NT2/D1 (cell line): ENCODE measurements at regions not wholly inside any gene's neighbourhood (a gene's known extent, or its start where the extent isn't known, plus 50 kb on each side); places are given as distances from the start of the nearest gene placed in this dataset.
A peak's percentile ranks its signal among the peaks of the same experiment; 100 is the strongest.
"Not testable (repeated sequence)": the region's sequence is repeated elsewhere in the genome, so short reads cannot be mapped to it uniquely, and the experiment has no call there.

Experiments
- DNase-seq: peaks from one replicate; pipeline ENCODE4 v3.0.0-alpha.2; 2011; ENCODE audit warnings: low read depth, low spot score
- H3K27me3 ChIP-seq: 2 replicates; pipeline ENCODE4 v1.6.0; 2011; ENCODE audit warnings: mild to moderate bottlenecking; ENCODE audit not compliant: insufficient read length, insufficient read depth
- H3K36me3 ChIP-seq: 2 replicates; pipeline ENCODE4 v1.6.1; 2011; ENCODE audit warnings: mild to moderate bottlenecking, low read length, mixed read lengths; ENCODE audit not compliant: insufficient read depth, insufficient read length
- H3K4me1 ChIP-seq: 2 replicates; pipeline ENCODE4 v1.5.1; 2011; ENCODE audit not compliant: insufficient read depth, insufficient read length
- H3K4me3 ChIP-seq: 2 replicates; pipeline ENCODE4 v1.5.1; 2011; ENCODE audit warnings: low read depth; ENCODE audit not compliant: insufficient read length
- H3K9ac ChIP-seq: 2 replicates; pipeline ENCODE4 v1.6.0; 2011; ENCODE audit warnings: low read depth; ENCODE audit not compliant: insufficient read length
- H3K9me3 ChIP-seq: 2 replicates; pipeline ENCODE4 v1.5.1; 2011; ENCODE audit warnings: mild to moderate bottlenecking, low read length; ENCODE audit not compliant: insufficient read depth
- SUZ12 ChIP-seq: IDR thresholded peaks from 2 replicates; pipeline ENCODE4 v1.6.1; 2011; ENCODE audit not compliant: insufficient read length, insufficient read depth; ENCODE audit errors: extremely low read depth
- YY1 ChIP-seq: IDR thresholded peaks from 2 replicates; pipeline ENCODE4 v1.6.1; 2011; ENCODE audit not compliant: insufficient read length, insufficient read depth
- ZNF274 ChIP-seq: IDR thresholded peaks from 2 replicates; pipeline ENCODE4 v1.6.1; 2011; ENCODE audit warnings: mild to moderate bottlenecking, low read depth, low read length

- H3K9ac ChIP-seq = peak overlapping the region; percentile 98
- not testable (repeated sequence) for DNase-seq, H3K9me3 ChIP-seq, H3K27me3 ChIP-seq
- H3K36me3 ChIP-seq = peaks cover 31% of the 10 kb centered on the region
- H3K4me1 ChIP-seq = peaks cover 13% of the 10 kb centered on the region
- H3K4me3 ChIP-seq = peak overlapping the region; percentile 96
Observed at GRCh38 chr16:21519361-21520133, 79.8 kb upstream of the METTL9 start.

GRCh38 chr16:21520134-21521047, 79.0 kb upstream of the METTL9 start:
- Histone ChIP-seq H3K4me1 (peaks cover 16% of the 10 kb centered on the region), H3K9ac (peak overlapping the region; percentile 98), H3K36me3 (peaks cover 25% of the 10 kb centered on the region), H3K4me3 (peak overlapping the region; percentile 84)
- DNase-seq = peak; percentile 99
- not testable (repeated sequence) for H3K27me3 ChIP-seq, H3K9me3 ChIP-seq

- H3K9ac ChIP-seq = peak overlapping the region; percentile 90
- peaks cover 20% of the 10 kb centered on the region for H3K36me3 ChIP-seq
- not testable (repeated sequence) for DNase-seq, H3K27me3 ChIP-seq, H3K9me3 ChIP-seq
- H3K4me3 ChIP-seq = peak overlapping the region; percentile 45
- peaks cover 20% of the 10 kb centered on the region for H3K4me1 ChIP-seq
Observed at GRCh38 chr16:21521048-21521389, 78.4 kb upstream of the METTL9 start.

- H3K4me3 ChIP-seq = peak overlapping the region; percentile 45
- peak; percentile 82 for DNase-seq
- H3K9ac ChIP-seq = peak overlapping the region; percentile 90
Observed at GRCh38 chr16:21521390-21522143, 77.8 kb upstream of the METTL9 start.

GRCh38 chr16:21522846-21523245, 76.5 kb upstream of the METTL9 start:
- H3K36me3 ChIP-seq = peaks cover 16% of the 10 kb centered on the region
- H3K4me1 ChIP-seq = peaks cover 23% of the 10 kb centered on the region
- not testable (repeated sequence) for H3K9me3 ChIP-seq, H3K4me3 ChIP-seq, H3K27me3 ChIP-seq, H3K9ac ChIP-seq, DNase-seq

More at GRCh38 chr16:21521390-21522143, 77.8 kb upstream of the METTL9 start:
- not testable (repeated sequence) for H3K27me3 ChIP-seq, H3K9me3 ChIP-seq
- H3K4me1 ChIP-seq = peaks cover 20% of the 10 kb centered on the region
- H3K36me3 ChIP-seq = peaks cover 17% of the 10 kb centered on the region

GRCh38 chr16:21523411-21524067, 75.8 kb upstream of the METTL9 start:
- DNase-seq = no peak
- Histone ChIP-seq H3K9ac (peak overlapping the region; percentile 34), H3K4me3 (no peak overlapping the region), H3K9me3 (no peaks in the 10 kb centered on the region), H3K4me1 (peaks cover 24% of the 10 kb centered on the region), H3K27me3 (no peaks in the 10 kb centered on the region), H3K36me3 (peaks cover 9% of the 10 kb centered on the region)
- TF ChIP-seq SUZ12 = no peak
- TF ChIP-seq YY1 = no peak
- no peak for TF ChIP-seq ZNF274

GRCh38 chr16:21524068-21524751, 75.2 kb upstream of the METTL9 start:
- Histone ChIP-seq H3K36me3 (peaks cover 5% of the 10 kb centered on the region), H3K9me3 (no peaks in the 10 kb centered on the region), H3K9ac (no peak overlapping the region), H3K27me3 (no peaks in the 10 kb centered on the region), H3K4me3 (no peak overlapping the region), H3K4me1 (peaks cover 24% of the 10 kb centered on the region)
- TF ChIP-seq SUZ12 = no peak
- no peak for TF ChIP-seq YY1
- no peak for DNase-seq

GRCh38 chr16:21524752-21525028, 74.7 kb upstream of the METTL9 start:
- not testable (repeated sequence) for H3K9me3 ChIP-seq, H3K9ac ChIP-seq, H3K4me3 ChIP-seq, H3K27me3 ChIP-seq, H3K36me3 ChIP-seq, DNase-seq
- peaks cover 24% of the 10 kb centered on the region for H3K4me1 ChIP-seq

GRCh38 chr16:21525029-21525895, 74.1 kb upstream of the METTL9 start:
- H3K4me3 ChIP-seq, H3K36me3 ChIP-seq, H3K27me3 ChIP-seq, H3K9me3 ChIP-seq, DNase-seq: not testable (repeated sequence)
- peak overlapping the region; percentile 23 for H3K9ac ChIP-seq
- peaks cover 24% of the 10 kb centered on the region for H3K4me1 ChIP-seq
